BJ (cell line): ENCODE measurements at regions not wholly inside any gene's neighbourhood (a gene's known extent, or its start where the extent isn't known, plus 50 kb on each side); places are given as distances from the start of the nearest gene placed in this dataset.

Source experiments
- CTCF ChIA-PET: fragments of 350-600 bp; formaldehyde crosslinking; extraction: SDS; loops from one replicate; lab custom pipeline; 2021; ENCODE audit warnings: antibody characterized with exemption, inconsistent platforms; lab: Yijun Ruan, JAX
- POLR2A ChIA-PET: fragments of 300-600 bp; sonication (Branson Sonifier 250); formaldehyde crosslinking; extraction: SDS; loops from one replicate; lab custom pipeline; 2021; ENCODE audit warnings: antibody characterized with exemption; lab: Charles Lee
- DNase-seq: peaks from one replicate; pipeline ENCODE4 v3.0.0-alpha.2; 2011; ENCODE audit warnings: low read depth
- H3K27me3 ChIP-seq: 2 replicates; pipeline ENCODE4 v1.6.0; 2011; ENCODE audit warnings: low read length; ENCODE audit not compliant: control insufficient read depth, insufficient read depth
- H3K36me3 ChIP-seq: 2 replicates; pipeline ENCODE4 v1.5.1; 2011; ENCODE audit warnings: low read length; ENCODE audit not compliant: control insufficient read depth, insufficient read depth
- H3K4me3 ChIP-seq: 2 replicates; pipeline ENCODE4 v1.5.1; 2011; ENCODE audit warnings: low read depth, mild to moderate bottlenecking, control low read depth, low read length
- CTCF ChIP-seq: IDR thresholded peaks from 2 replicates; pipeline ENCODE4 v1.5.1; 2011; ENCODE audit warnings: low read depth, mild to moderate bottlenecking, control low read depth, inconsistent platforms, low read length, moderate library complexity; ENCODE audit not compliant: insufficient read depth

GRCh38 chr21:16022116-16022515 is 292.3 kb downstream of the USP25 start:
- no peak for TF ChIP-seq CTCF
- Histone ChIP-seq H3K27me3 (no peaks in the 10 kb centered on the region), H3K36me3 (no peaks in the 10 kb centered on the region), H3K4me3 (no peak overlapping the region)
- DNase-seq = no peak
- CTCF ChIA-PET = interaction anchor here (1.1 kb wide), 2 partner anchors 16 to 17 kb away, joined by 3 to 4 read pairs; no protein-coding TSS in a partner anchor
- POLR2A ChIA-PET = no interaction called here

- Histone ChIP-seq H3K4me3 (no peak overlapping the region), H3K36me3 (no peaks in the 10 kb centered on the region), H3K27me3 (no peaks in the 10 kb centered on the region)
- no peak for TF ChIP-seq CTCF
- no peak for DNase-seq
- ChIA-PET POLR2A (no interaction called here), CTCF (interaction anchor here (1.0 kb wide), 1 partner anchor 24 kb away, joined by 3 read pairs; no protein-coding TSS in a partner anchor)
Measured at GRCh38 chr21:16022921-16023320, 293.1 kb downstream of the USP25 start.

- CTCF ChIA-PET = no interaction called here
- POLR2A ChIA-PET = no interaction called here
- no peaks in the 10 kb centered on the region for H3K27me3 ChIP-seq
- H3K36me3 ChIP-seq = no peaks in the 10 kb centered on the region
- no peak overlapping the region for H3K4me3 ChIP-seq
- no peak for DNase-seq
- no peak for TF ChIP-seq CTCF
Measured at GRCh38 chr21:16028142-16028541, 298.4 kb downstream of the USP25 start.

- H3K36me3 ChIP-seq = no peaks in the 10 kb centered on the region
- ChIA-PET POLR2A (no interaction called here), CTCF (no interaction called here)
- H3K4me3 ChIP-seq = no peak overlapping the region
- no peak for DNase-seq
- no peaks in the 10 kb centered on the region for H3K27me3 ChIP-seq
- TF ChIP-seq CTCF = no peak
Measured at GRCh38 chr21:16028941-16029464, 299.2 kb downstream of the USP25 start.

- Histone ChIP-seq H3K4me3 (no peak overlapping the region), H3K36me3 (no peaks in the 10 kb centered on the region), H3K27me3 (no peaks in the 10 kb centered on the region)
- ChIA-PET CTCF (no interaction called here), POLR2A (no interaction called here)
- no peak for DNase-seq
- TF ChIP-seq CTCF = no peak
Measured at GRCh38 chr21:16033193-16033592, 303.4 kb downstream of the USP25 start.
